ENCODE measurements at regions not wholly inside any gene's neighbourhood (a gene's known extent, or its start where the extent isn't known, plus 50 kb on each side); places are given as distances from the start of the nearest gene placed in this dataset.

DNA sequence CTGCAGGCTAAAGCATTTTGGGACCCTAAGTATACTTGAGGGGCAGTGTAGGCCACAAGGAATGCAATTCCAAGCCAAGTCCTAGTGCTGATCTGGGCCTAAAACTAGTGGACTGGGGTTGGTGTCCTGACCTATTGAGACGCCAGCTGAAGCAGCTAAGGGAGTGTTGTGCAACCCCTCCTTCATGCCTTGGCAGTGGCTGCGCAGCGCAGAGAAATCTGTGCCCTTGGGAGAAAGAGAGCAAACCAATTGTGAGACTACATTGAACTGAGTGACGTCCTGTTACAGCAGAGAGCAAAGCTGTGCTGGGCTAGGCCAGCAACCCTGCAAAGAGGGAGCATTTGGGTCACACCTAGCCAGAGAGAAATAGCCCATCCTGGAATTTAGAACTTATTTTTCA lies 2715.0 kb upstream of the PCDH20 start:
- TF ChIP-seq SUZ12 (IDR thresholded peaks at IDR 0.05) = no peak
- TF ChIP-seq FOXM1 (IDR thresholded peaks at IDR 0.05; ENCODE audit: borderline replicate concordance) = no peak
- TF ChIP-seq SP1 (IDR thresholded peaks at IDR 0.05) = no peak
- no peak for TF ChIP-seq FOXA1 (IDR thresholded peaks at IDR 0.05)
- TF ChIP-seq TARDBP (IDR thresholded peaks at IDR 0.05) = no peak
- no peak for TF ChIP-seq PKNOX1 (IDR thresholded peaks at IDR 0.05)
- TF ChIP-seq FOXK2 (IDR thresholded peaks at IDR 0.05) = no peak
- no peak for TF ChIP-seq NFRKB (IDR thresholded peaks at IDR 0.05)
- TF ChIP-seq BHLHE40 (IDR thresholded peaks at IDR 0.05; ENCODE audit: borderline replicate concordance) = no peak
- no peak for TF ChIP-seq ZNF384 (IDR thresholded peaks at IDR 0.05)

Data from HEK293T (cell line).